Mesenchymal stem cell (in vitro differentiated cells and primary cell): ENCODE measurements at regions not wholly inside any gene's neighbourhood (a gene's known extent, or its start where the extent isn't known, plus 50 kb on each side); places are given as distances from the start of the nearest gene placed in this dataset.

ENCODE experiments used
- DNase-seq: peaks from one replicate; pipeline ENCODE4 v3.0.0-alpha.2; 2013
- H2AFZ ChIP-seq: one replicate; pipeline ENCODE4 v1.6.1; 2013; ENCODE audit warnings: low read depth, mild to moderate bottlenecking, control low read depth, inconsistent platforms, low read length, moderate library complexity
- H2AK5ac ChIP-seq: 2 replicates; pipeline ENCODE4 v1.6.1; 2013; ENCODE audit warnings: low read length, moderate library complexity, mild to moderate bottlenecking, inconsistent platforms; ENCODE audit not compliant: severe bottlenecking
- H2BK120ac ChIP-seq: one replicate; pipeline ENCODE4 v1.6.1; 2013; ENCODE audit warnings: low read depth, mild to moderate bottlenecking, inconsistent platforms, low read length, moderate library complexity
- H2BK12ac ChIP-seq, 2 experiments: one replicate each; pipeline ENCODE4 v1.6.1; 2013; ENCODE audit warnings: inconsistent platforms in 2 of 2, low read length in 2 of 2, mild to moderate bottlenecking in 2 of 2, moderate library complexity in 2 of 2, control low read depth in 1 of 2
- H2BK15ac ChIP-seq: one replicate; pipeline ENCODE4 v1.6.1; 2013; ENCODE audit warnings: mild to moderate bottlenecking, low read depth, inconsistent platforms; ENCODE audit not compliant: poor library complexity, severe bottlenecking
- H2BK5ac ChIP-seq: 2 replicates; pipeline ENCODE4 v1.6.1; 2013; ENCODE audit warnings: low read depth, mild to moderate bottlenecking, low read length, control low read depth, inconsistent platforms; ENCODE audit not compliant: poor library complexity, severe bottlenecking
- H3K14ac ChIP-seq, 2 experiments: one replicate each; pipeline ENCODE4 v1.6.1; 2013; ENCODE audit warnings: inconsistent platforms in 2 of 2, low read length in 2 of 2, control low read depth in 1 of 2, mild to moderate bottlenecking in 1 of 2, moderate library complexity in 1 of 2
- H3K18ac ChIP-seq, 2 experiments: one replicate each; pipeline ENCODE4 v1.6.1; 2013; ENCODE audit warnings: inconsistent platforms in 2 of 2, low read length in 2 of 2, control low read depth in 1 of 2, low read depth in 1 of 2, mild to moderate bottlenecking in 1 of 2
- H3K23ac ChIP-seq, 2 experiments: one replicate each; pipeline ENCODE4 v1.6.1; 2013; ENCODE audit warnings: inconsistent platforms in 2 of 2, low read length in 2 of 2, mild to moderate bottlenecking in 2 of 2, moderate library complexity in 2 of 2, control low read depth in 1 of 2
- H3K27ac ChIP-seq: 2 replicates; pipeline ENCODE4 v1.5.1; 2013; ENCODE audit warnings: mild to moderate bottlenecking, moderate library complexity, low read length, control low read depth, inconsistent platforms; ENCODE audit not compliant: poor library complexity, severe bottlenecking
- H3K27me3 ChIP-seq, 2 experiments: 2 replicates each; pipeline versions ENCODE4 v1.6.1 to v1.7.0; 2013; ENCODE audit warnings: low read length in 2 of 2, mild to moderate bottlenecking in 2 of 2, moderate library complexity in 2 of 2, control low read depth in 1 of 2, inconsistent platforms in 1 of 2; ENCODE audit not compliant: control insufficient read depth in 1 of 2, insufficient read depth in 1 of 2
- H3K36me3 ChIP-seq, 2 experiments: 2 replicates each; pipeline versions ENCODE4 v1.6.1 to v1.7.0; 2013; ENCODE audit warnings: low read length in 2 of 2, control low read depth in 1 of 2, inconsistent platforms in 1 of 2, low read depth in 1 of 2, mild to moderate bottlenecking in 1 of 2; ENCODE audit not compliant: insufficient read depth in 2 of 2, control insufficient read depth in 1 of 2
- H3K4ac ChIP-seq, 2 experiments: one replicate each; pipeline ENCODE4 v1.6.1; 2013; ENCODE audit warnings: inconsistent platforms in 2 of 2, low read length in 2 of 2, mild to moderate bottlenecking in 2 of 2, moderate library complexity in 2 of 2, control low read depth in 1 of 2, low read depth in 1 of 2
- H3K4me1 ChIP-seq: 2 replicates; pipeline ENCODE4 v1.6.1; 2013; ENCODE audit warnings: low read depth, low read length, control low read depth; ENCODE audit not compliant: control insufficient read depth, insufficient read depth
- H3K4me2 ChIP-seq: 2 replicates; pipeline ENCODE4 v1.6.1; 2013; ENCODE audit warnings: low read length, mild to moderate bottlenecking, inconsistent platforms; ENCODE audit not compliant: poor library complexity, severe bottlenecking
- H3K4me3 ChIP-seq, 2 experiments: 2 replicates each; pipeline versions ENCODE4 v1.5.1 to v1.7.0; 2013; ENCODE audit warnings: low read length in 2 of 2, mild to moderate bottlenecking in 2 of 2, control low read depth in 1 of 2, low read depth in 1 of 2; ENCODE audit not compliant: insufficient read depth in 1 of 2
- H3K79me1 ChIP-seq: replicated peaks from 2 replicates; pipeline ENCODE4 v1.6.1; 2013; ENCODE audit warnings: mild to moderate bottlenecking, control low read depth, low read length, inconsistent platforms; ENCODE audit not compliant: poor library complexity, severe bottlenecking
- H3K9ac ChIP-seq: 2 replicates; pipeline ENCODE4 v1.7.0; 2013; ENCODE audit warnings: mild to moderate bottlenecking, low read length, moderate library complexity
- H3K9me3 ChIP-seq: 2 replicates; pipeline ENCODE4 v1.7.0; 2013; ENCODE audit warnings: mild to moderate bottlenecking, low read length; ENCODE audit not compliant: control insufficient read depth
- H4K8ac ChIP-seq: one replicate; pipeline ENCODE4 v1.6.1; 2013; ENCODE audit warnings: inconsistent platforms, mild to moderate bottlenecking, low read length, moderate library complexity
- H4K91ac ChIP-seq: one replicate; pipeline ENCODE4 v1.6.1; 2013; ENCODE audit warnings: mild to moderate bottlenecking, low read length, inconsistent platforms
- WGBS: methylation state at CpG from one replicate; pipeline ENCODE4 v1.1.7; 2013; ENCODE audit warnings: mixed read lengths; 5-methylcytosine and 5-hydroxymethylcytosine counted together

- H3K27me3 ChIP-seq = no peaks in the 10 kb centered on the region
- H3K4ac ChIP-seq = no peak overlapping the region
- H4K91ac ChIP-seq = no peak overlapping the region
- H2BK120ac ChIP-seq = no peak overlapping the region
- no peak overlapping the region for H2BK15ac ChIP-seq
- no peak overlapping the region for H2AFZ ChIP-seq
- H3K9me3 ChIP-seq = no peaks in the 10 kb centered on the region
- no peaks in the 10 kb centered on the region for H3K79me1 ChIP-seq
- no peak overlapping the region for H3K4me3 ChIP-seq
- no peak overlapping the region for H2BK12ac ChIP-seq
- H2AK5ac ChIP-seq = no peak overlapping the region
- no peak overlapping the region for H3K23ac ChIP-seq
- H3K27ac ChIP-seq = no peak overlapping the region
- no peak for DNase-seq
- H3K36me3 ChIP-seq = no peaks in the 10 kb centered on the region
- H3K9ac ChIP-seq = no peak overlapping the region
- no peak overlapping the region for H3K18ac ChIP-seq
- no peak overlapping the region for H3K4me2 ChIP-seq
- no peak overlapping the region for H3K14ac ChIP-seq
- 95% methylated on average over 3 of the region's 3 CpGs for WGBS
- no peaks in the 10 kb centered on the region for H3K4me1 ChIP-seq
- no peak overlapping the region for H2BK5ac ChIP-seq
- H4K8ac ChIP-seq = no peak overlapping the region
These were observed 435.0 kb downstream of the RND3 start for GRCh38 chr2:150052457-150052856.

DNA sequence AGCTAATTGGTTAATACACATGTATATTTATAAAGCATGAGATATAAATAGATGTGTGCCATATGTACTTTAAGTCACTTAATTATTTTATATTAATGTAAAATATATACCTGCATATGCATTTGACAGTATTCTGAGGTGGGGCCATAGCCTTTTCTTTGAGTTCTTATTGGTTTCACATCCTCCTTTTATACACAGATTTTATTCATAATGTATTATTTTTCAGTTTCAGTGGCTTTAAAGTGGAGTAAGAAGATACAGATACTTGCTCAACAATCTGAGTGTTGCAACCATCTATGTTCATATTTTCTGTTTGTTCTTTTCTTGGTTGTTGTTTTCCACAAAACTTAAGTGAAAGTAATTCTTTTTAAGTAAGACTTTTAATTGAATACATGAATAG, 436.5 kb downstream of the RND3 start:
- no peak overlapping the region for H3K4ac ChIP-seq

DNA sequence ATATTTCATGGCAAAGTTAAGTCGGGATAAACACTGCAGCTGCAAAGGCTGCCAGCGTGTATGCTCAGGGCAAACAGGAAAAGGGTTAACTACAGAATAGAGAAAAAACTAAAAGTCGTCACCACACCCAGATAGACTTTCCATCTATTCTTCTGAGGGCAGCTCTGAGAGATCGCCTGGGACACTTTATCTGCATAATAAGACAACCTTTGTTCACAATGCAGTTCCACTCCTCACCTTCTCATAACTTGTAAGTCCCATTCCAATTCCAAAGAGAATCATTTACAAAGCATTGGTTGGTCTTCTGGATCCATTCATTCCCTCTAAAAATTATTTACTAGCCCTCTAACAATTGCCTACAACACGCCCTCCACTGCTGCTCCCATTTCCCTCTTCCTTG, 437.4 kb downstream of the RND3 start:
- Histone ChIP-seq H4K91ac (no peak overlapping the region), H3K27ac (no peak overlapping the region), H2AK5ac (no peak overlapping the region), H3K4me1 (no peaks in the 10 kb centered on the region), H3K9me3 (no peaks in the 10 kb centered on the region), H2BK120ac (no peak overlapping the region), H3K4me2 (no peak overlapping the region), H3K18ac (no peak overlapping the region), H2BK5ac (no peak overlapping the region), H3K4me3 (no peak overlapping the region), H3K36me3 (no peaks in the 10 kb centered on the region), H2AFZ (no peak overlapping the region), H3K79me1 (no peaks in the 10 kb centered on the region), H2BK12ac (no peak overlapping the region), H3K14ac (no peak overlapping the region), H3K23ac (no peak overlapping the region), H3K27me3 (no peaks in the 10 kb centered on the region), H3K4ac (no peak overlapping the region), H3K9ac (no peak overlapping the region), H2BK15ac (no peak overlapping the region), H4K8ac (no peak overlapping the region)
- no peak for DNase-seq
- WGBS = 97% methylated on average over 5 of the region's 5 CpGs

More for the DNA sequence above, 436.5 kb downstream of the RND3 start:
- H3K4me2 ChIP-seq = no peak overlapping the region
- no peaks in the 10 kb centered on the region for H3K9me3 ChIP-seq
- H2AFZ ChIP-seq = no peak overlapping the region
- no peak overlapping the region for H2BK120ac ChIP-seq
- H3K4me1 ChIP-seq = no peaks in the 10 kb centered on the region
- no peak overlapping the region for H2BK5ac ChIP-seq
- H3K18ac ChIP-seq = no peak overlapping the region
- no peak overlapping the region for H3K4me3 ChIP-seq
- H2AK5ac ChIP-seq = no peak overlapping the region
- H3K27ac ChIP-seq = no peak overlapping the region
- H4K8ac ChIP-seq = no peak overlapping the region
- no peaks in the 10 kb centered on the region for H3K79me1 ChIP-seq
- H3K27me3 ChIP-seq = no peaks in the 10 kb centered on the region
- no peak overlapping the region for H2BK15ac ChIP-seq
- H3K9ac ChIP-seq = no peak overlapping the region
- no peak overlapping the region for H4K91ac ChIP-seq
- H3K36me3 ChIP-seq = no peaks in the 10 kb centered on the region
- no peak overlapping the region for H3K14ac ChIP-seq
- no peak overlapping the region for H3K23ac ChIP-seq
- no peak overlapping the region for H2BK12ac ChIP-seq
- no peak for DNase-seq

DNA sequence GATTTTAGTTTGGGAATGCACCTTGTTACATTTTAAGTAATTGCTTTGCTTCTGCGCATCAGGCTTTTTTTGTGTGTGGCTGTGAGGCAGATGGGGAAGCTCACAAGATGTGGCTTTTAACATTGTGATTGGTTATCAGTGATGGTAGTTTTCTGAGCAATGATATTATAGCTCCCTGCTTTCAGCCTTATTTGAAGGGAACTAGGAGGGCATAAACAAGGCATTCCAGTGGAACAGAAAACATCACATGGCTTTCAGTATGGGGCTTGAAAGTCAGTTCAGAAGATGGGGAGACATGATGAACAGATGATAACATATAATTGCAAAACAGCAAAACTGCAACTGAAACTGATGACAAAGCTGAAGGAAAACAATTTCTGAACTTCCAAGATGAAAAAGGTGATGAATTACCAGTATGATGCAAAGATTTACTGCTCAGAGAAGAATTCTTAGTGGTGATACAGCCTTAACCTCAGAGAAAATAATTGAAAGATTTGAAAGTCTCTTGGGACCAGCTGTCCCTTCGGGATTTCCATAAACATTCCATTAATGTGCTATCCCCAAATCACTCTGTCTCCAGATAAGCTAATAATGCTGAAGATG, 439.7 kb downstream of the RND3 start:
- whole genome bisulfite sequencing = 97% methylated on average over 2 of the region's 2 CpGs
- Histone ChIP-seq H3K27me3 (no peaks in the 10 kb centered on the region), H3K4me1 (no peaks in the 10 kb centered on the region)

More for the DNA sequence above, 439.7 kb downstream of the RND3 start:
- Histone ChIP-seq H3K9me3 (no peaks in the 10 kb centered on the region), H3K9ac (no peak overlapping the region), H2BK5ac (no peak overlapping the region), H3K14ac (no peak overlapping the region), H4K8ac (no peak overlapping the region), H3K4ac (no peak overlapping the region), H2BK120ac (no peak overlapping the region), H4K91ac (no peak overlapping the region), H3K79me1 (no peaks in the 10 kb centered on the region), H3K36me3 (no peaks in the 10 kb centered on the region), H2AFZ (no peak overlapping the region), H3K27ac (no peak overlapping the region), H3K4me3 (no peak overlapping the region), H3K18ac (no peak overlapping the region), H2AK5ac (no peak overlapping the region), H3K23ac (no peak overlapping the region), H2BK12ac (no peak overlapping the region), H3K4me2 (no peak overlapping the region), H2BK15ac (no peak overlapping the region)
- DNase-seq = no peak
